AG04450 (cell line): ENCODE measurements at regions not wholly inside any gene's neighbourhood (a gene's known extent, or its start where the extent isn't known, plus 50 kb on each side); places are given as distances from the start of the nearest gene placed in this dataset.

Experiments used
- CTCF ChIA-PET: fragments of 300-600, 350-600 bp; formaldehyde crosslinking; extraction: SDS; loops from one replicate; lab custom pipeline; 2022; ENCODE audit warnings: antibody characterized with exemption, inconsistent platforms; lab: Charles Lee
- POLR2A ChIA-PET: fragments of 350-600 bp; formaldehyde crosslinking; extraction: SDS; loops from one replicate; lab custom pipeline; 2021; ENCODE audit warnings: antibody characterized with exemption, inconsistent platforms; lab: Yijun Ruan, JAX
- DNase-seq: peaks from one replicate; pipeline ENCODE4 v3.0.0-alpha.2; 2011; ENCODE audit warnings: low read depth, low spot score
- H3K27ac ChIP-seq: one replicate; pipeline ENCODE4 v1.5.1; 2012; ENCODE audit warnings: low read depth, low read length, control low read depth
- H3K27me3 ChIP-seq: one replicate; pipeline ENCODE4 v1.6.0; 2012; ENCODE audit warnings: low read length; ENCODE audit not compliant: control insufficient read depth, insufficient read depth
- H3K4me3 ChIP-seq: 2 replicates; pipeline ENCODE4 v1.5.1; 2011; ENCODE audit warnings: mild to moderate bottlenecking, low read depth, low read length, control low read depth
- H3K9me3 ChIP-seq: 2 replicates; pipeline ENCODE4 v1.5.1; 2012; ENCODE audit warnings: low read length; ENCODE audit not compliant: control insufficient read depth, insufficient read depth
- CTCF ChIP-seq: IDR thresholded peaks from 2 replicates; pipeline ENCODE4 v1.5.1; 2011; ENCODE audit warnings: low read depth, low read length, control low read depth, inconsistent platforms

GRCh38 chr6:164210783-164211182 lies 796.3 kb downstream of the QKI start:
- TF ChIP-seq CTCF: no peak
- no peak for DNase-seq
- POLR2A ChIA-PET: interaction anchor here (0.7 kb wide), 1 partner anchor 346 kb away, joined by 3 read pairs; no protein-coding TSS in a partner anchor
- Histone ChIP-seq H3K4me3 (no peak overlapping the region), H3K27ac (no peak overlapping the region), H3K9me3 (peaks cover 21% of the 10 kb centered on the region), H3K27me3 (no peaks in the 10 kb centered on the region)
- CTCF ChIA-PET: no interaction called here

- no peak overlapping the region for H3K4me3 ChIP-seq
- CTCF ChIA-PET: no interaction called here
- DNase-seq: no peak
- H3K9me3 ChIP-seq: peaks cover 21% of the 10 kb centered on the region
- POLR2A ChIA-PET: no interaction called here
- TF ChIP-seq CTCF: no peak
- H3K27me3 ChIP-seq: no peaks in the 10 kb centered on the region
- no peak overlapping the region for H3K27ac ChIP-seq
Observed at GRCh38 chr6:164210323-164210722, 795.8 kb downstream of the QKI start.

- peaks cover 16% of the 10 kb centered on the region for H3K9me3 ChIP-seq
- H3K27ac ChIP-seq: no peak overlapping the region
- no peak overlapping the region for H3K4me3 ChIP-seq
- ChIA-PET POLR2A (no interaction called here), CTCF (no interaction called here)
- H3K27me3 ChIP-seq: no peaks in the 10 kb centered on the region
- TF ChIP-seq CTCF: no peak
- DNase-seq: no peak
Observed at GRCh38 chr6:164208371-164208770, 793.9 kb downstream of the QKI start.

GRCh38 chr6:164206807-164207423 lies 792.4 kb downstream of the QKI start:
- DNase-seq: no peak
- POLR2A ChIA-PET: no interaction called here
- Histone ChIP-seq H3K27me3 (no peaks in the 10 kb centered on the region), H3K9me3 (peaks cover 7% of the 10 kb centered on the region), H3K27ac (no peak overlapping the region), H3K4me3 (no peak overlapping the region)
- no peak for TF ChIP-seq CTCF
- CTCF ChIA-PET: no interaction called here

- POLR2A ChIA-PET: no interaction called here
- CTCF ChIA-PET: no interaction called here
- no peak for TF ChIP-seq CTCF
- Histone ChIP-seq H3K27me3 (no peaks in the 10 kb centered on the region), H3K27ac (no peak overlapping the region), H3K9me3 (peaks cover 16% of the 10 kb centered on the region), H3K4me3 (no peak overlapping the region)
- no peak for DNase-seq
Observed at GRCh38 chr6:164200071-164200470, 785.6 kb downstream of the QKI start.
